ENCODE measurements at regions not wholly inside any gene's neighbourhood (a gene's known extent, or its start where the extent isn't known, plus 50 kb on each side); places are given as distances from the start of the nearest gene placed in this dataset.

DNA sequence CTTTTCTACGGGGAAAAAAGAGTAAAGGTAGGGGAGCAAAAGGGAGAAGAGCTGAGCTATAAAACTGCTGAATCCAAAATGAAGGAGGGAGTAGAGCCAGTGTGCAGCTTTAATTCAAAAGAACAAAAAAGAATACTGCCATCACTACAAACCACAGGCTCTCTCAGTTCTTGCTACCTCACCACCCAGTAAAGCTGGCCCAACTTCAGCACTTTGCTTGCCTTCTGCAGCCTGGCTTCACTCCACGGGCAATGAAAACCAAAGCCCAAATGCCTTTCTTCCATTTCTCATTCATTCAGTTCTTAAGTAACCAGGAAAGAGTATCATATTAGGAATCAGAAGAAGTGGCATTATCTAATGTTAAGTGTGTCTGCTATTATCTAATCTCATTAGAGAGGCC is 376.8 kb downstream of the BCOR start:
- Histone ChIP-seq H4K20me1 (replicated peaks; ENCODE audit: control insufficient read depth, insufficient read depth, low read length) (no peaks in the 10 kb centered on the region), H3K27ac (ENCODE audit: extremely low read depth, low read depth, low read length) (no peak overlapping the region), H3K4me2 (ENCODE audit: insufficient read depth, low read length) (no peak overlapping the region), H3K9me3 (replicated peaks; ENCODE audit: control insufficient read depth, insufficient read depth, low read depth, low read length) (no peaks in the 10 kb centered on the region), H3K9me1 (ENCODE audit: control insufficient read depth, insufficient read depth, low read length) (no peaks in the 10 kb centered on the region), H3K9ac (ENCODE audit: insufficient read depth in 1 of 2, low read depth in 2 of 2, low read length in 2 of 2) (no peak overlapping the region), H3K79me2 (ENCODE audit: control insufficient read depth, insufficient read depth, low read length) (no peaks in the 10 kb centered on the region), H2AFZ (ENCODE audit: low read depth, low read length) (no peak overlapping the region), H3K4me1 (replicated peaks in 1 of 2; ENCODE audit: control insufficient read depth in 2 of 2, insufficient read depth in 2 of 2, low read length in 2 of 2) (no peaks in the 10 kb centered on the region; a peak in 1 of 5 replicates), H3K27me3 (ENCODE audit: control insufficient read depth in 2 of 2, insufficient read depth in 2 of 2, low read length in 2 of 2) (no peaks in the 10 kb centered on the region), H3K36me3 (ENCODE audit: control insufficient read depth, insufficient read depth, low read length) (no peaks in the 10 kb centered on the region), H3K4me3 (no peak overlapping the region)
- intact Hi-C loops (cut with micrococcal nuclease) = no loop called here
- TF ChIP-seq, protein P1, sequence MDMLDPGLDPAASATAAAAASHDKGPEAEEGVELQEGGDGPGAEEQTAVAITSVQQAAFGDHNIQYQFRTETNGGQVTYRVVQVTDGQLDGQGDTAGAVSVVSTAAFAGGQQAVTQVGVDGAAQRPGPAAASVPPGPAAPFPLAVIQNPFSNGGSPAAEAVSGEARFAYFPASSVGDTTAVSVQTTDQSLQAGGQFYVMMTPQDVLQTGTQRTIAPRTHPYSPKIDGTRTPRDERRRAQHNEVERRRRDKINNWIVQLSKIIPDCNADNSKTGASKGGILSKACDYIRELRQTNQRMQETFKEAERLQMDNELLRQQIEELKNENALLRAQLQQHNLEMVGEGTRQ (CRISPR knock-in tag; IDR thresholded peaks at IDR 0.05) = no peak
- no peak for TF ChIP-seq ZEB2 (IDR thresholded peaks at IDR 0.05)
- no peak for TF ChIP-seq ZNF764 (CRISPR knock-in tag; IDR thresholded peaks at IDR 0.05; ENCODE audit: low read depth)
- TF ChIP-seq, protein P2, sequence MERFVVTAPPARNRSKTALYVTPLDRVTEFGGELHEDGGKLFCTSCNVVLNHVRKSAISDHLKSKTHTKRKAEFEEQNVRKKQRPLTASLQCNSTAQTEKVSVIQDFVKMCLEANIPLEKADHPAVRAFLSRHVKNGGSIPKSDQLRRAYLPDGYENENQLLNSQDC (CRISPR knock-in tag; IDR thresholded peaks at IDR 0.05) = no peak
- TF ChIP-seq, protein P3, sequence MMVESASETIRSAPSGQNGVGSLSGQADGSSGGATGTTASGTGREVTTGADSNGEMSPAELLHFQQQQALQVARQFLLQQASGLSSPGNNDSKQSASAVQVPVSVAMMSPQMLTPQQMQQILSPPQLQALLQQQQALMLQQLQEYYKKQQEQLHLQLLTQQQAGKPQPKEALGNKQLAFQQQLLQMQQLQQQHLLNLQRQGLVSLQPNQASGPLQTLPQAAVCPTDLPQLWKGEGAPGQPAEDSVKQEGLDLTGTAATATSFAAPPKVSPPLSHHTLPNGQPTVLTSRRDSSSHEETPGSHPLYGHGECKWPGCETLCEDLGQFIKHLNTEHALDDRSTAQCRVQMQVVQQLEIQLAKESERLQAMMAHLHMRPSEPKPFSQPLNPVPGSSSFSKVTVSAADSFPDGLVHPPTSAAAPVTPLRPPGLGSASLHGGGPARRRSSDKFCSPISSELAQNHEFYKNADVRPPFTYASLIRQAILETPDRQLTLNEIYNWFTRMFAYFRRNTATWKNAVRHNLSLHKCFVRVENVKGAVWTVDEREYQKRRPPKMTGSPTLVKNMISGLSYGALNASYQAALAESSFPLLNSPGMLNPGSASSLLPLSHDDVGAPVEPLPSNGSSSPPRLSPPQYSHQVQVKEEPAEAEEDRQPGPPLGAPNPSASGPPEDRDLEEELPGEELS (CRISPR knock-in tag; IDR thresholded peaks at IDR 0.05; ENCODE audit: borderline replicate concordance) = no peak
- TF ChIP-seq, protein P4, sequence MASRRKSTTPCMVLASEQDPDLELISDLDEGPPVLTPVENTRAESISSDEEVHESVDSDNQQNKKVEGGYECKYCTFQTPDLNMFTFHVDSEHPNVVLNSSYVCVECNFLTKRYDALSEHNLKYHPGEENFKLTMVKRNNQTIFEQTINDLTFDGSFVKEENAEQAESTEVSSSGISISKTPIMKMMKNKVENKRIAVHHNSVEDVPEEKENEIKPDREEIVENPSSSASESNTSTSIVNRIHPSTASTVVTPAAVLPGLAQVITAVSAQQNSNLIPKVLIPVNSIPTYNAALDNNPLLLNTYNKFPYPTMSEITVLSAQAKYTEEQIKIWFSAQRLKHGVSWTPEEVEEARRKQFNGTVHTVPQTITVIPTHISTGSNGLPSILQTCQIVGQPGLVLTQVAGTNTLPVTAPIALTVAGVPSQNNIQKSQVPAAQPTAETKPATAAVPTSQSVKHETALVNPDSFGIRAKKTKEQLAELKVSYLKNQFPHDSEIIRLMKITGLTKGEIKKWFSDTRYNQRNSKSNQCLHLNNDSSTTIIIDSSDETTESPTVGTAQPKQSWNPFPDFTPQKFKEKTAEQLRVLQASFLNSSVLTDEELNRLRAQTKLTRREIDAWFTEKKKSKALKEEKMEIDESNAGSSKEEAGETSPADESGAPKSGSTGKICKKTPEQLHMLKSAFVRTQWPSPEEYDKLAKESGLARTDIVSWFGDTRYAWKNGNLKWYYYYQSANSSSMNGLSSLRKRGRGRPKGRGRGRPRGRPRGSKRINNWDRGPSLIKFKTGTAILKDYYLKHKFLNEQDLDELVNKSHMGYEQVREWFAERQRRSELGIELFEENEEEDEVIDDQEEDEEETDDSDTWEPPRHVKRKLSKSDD (conservative IDR thresholded peaks at IDR 0.05; ENCODE audit: low read length) = no peak
- TF ChIP-seq ZNF586 (CRISPR knock-in tag; conservative IDR thresholded peaks at IDR 0.05) = no peak
- DNase-seq (ENCODE audit: extremely low read depth in 1 of 4, low spot score in 3 of 4) = no peak
- WGBS (ENCODE audit: insufficient coverage, low coverage, missing lambda C conversion rate) = no CpG with 5 or more reads among the region's 2 CpGs
- no TSS peak for BruUV-seq (replicated peaks)
- in situ Hi-C loops (cut with MboI) = no loop called here
- CTCF ChIA-PET (ENCODE audit: low intra/inter-chr PET ratio) = no interaction called here
- POLR2A ChIA-PET = no interaction called here
- no peak for FAIRE-seq
- ATAC-seq = no peak
